Endothelial cell of umbilical vein (primary cell): ENCODE measurements at regions not wholly inside any gene's neighbourhood (a gene's known extent, or its start where the extent isn't known, plus 50 kb on each side); places are given as distances from the start of the nearest gene placed in this dataset.

ENCODE experiments used
- BruUV-seq: library from RNA; stranded (reverse); fragments of 400-500 nt; replicated peaks from 2 replicates; lab custom pipeline; 2021; lab: Mats Ljungman, UMichigan
- CTCF ChIA-PET: fragments of 300-600, 350-600 bp; sonication (Branson Sonifier 250); formaldehyde crosslinking; loops from one replicate; lab custom pipeline; 2021; ENCODE audit warnings: antibody characterized with exemption, inconsistent platforms; lab: Charles Lee
- POLR2A ChIA-PET: fragments of 300-600, 350-600 bp; sonication (Branson Sonifier 250); formaldehyde crosslinking; loops from one replicate; lab custom pipeline; 2021; ENCODE audit warnings: antibody characterized with exemption, inconsistent platforms; lab: Charles Lee
- DNase-seq: peaks from one replicate; pipeline ENCODE4 v3.0.0-alpha.2; 2011; ENCODE audit warnings: low read depth, low spot score
- FAIRE-seq: peaks from 2 replicates; lab custom pipeline; 2011; peaks lifted over from hg19 to GRCh38; lab: Jason Lieb, UNC
- H2AFZ ChIP-seq: 2 replicates; pipeline ENCODE4 v1.6.0; 2012; ENCODE audit warnings: low read depth, low read length, control low read depth, inconsistent platforms
- H3K27ac ChIP-seq: 2 replicates; pipeline ENCODE4 v1.5.1; 2011; ENCODE audit warnings: low read depth, mild to moderate bottlenecking, control low read depth, low read length, moderate library complexity; ENCODE audit not compliant: insufficient read depth
- H3K27me3 ChIP-seq, 2 experiments: 2 replicates each; pipeline versions ENCODE4 v1.6.0 to v1.6.1; 2011; ENCODE audit warnings: low read length in 2 of 2, mixed read lengths in 1 of 2; ENCODE audit not compliant: control insufficient read depth in 2 of 2, insufficient read depth in 2 of 2
- H3K36me3 ChIP-seq, 2 experiments: 2 replicates in 1 of 2; 3 replicates in 1 of 2; pipeline ENCODE4 v1.5.1; 2011; ENCODE audit warnings: low read length in 2 of 2, mild to moderate bottlenecking in 1 of 2, moderate library complexity in 1 of 2; ENCODE audit not compliant: control insufficient read depth in 2 of 2, insufficient read depth in 2 of 2; ENCODE audit errors: extremely low read depth in 1 of 2
- H3K4me1 ChIP-seq: 3 replicates; pipeline ENCODE4 v1.5.1; 2011; ENCODE audit warnings: mild to moderate bottlenecking, low read length; ENCODE audit not compliant: control insufficient read depth, insufficient read depth; ENCODE audit errors: extremely low read depth
- H3K4me2 ChIP-seq: 2 replicates; pipeline ENCODE4 v1.6.1; 2011; ENCODE audit warnings: low read length, control low read depth, mixed read lengths; ENCODE audit not compliant: insufficient read depth
- H3K4me3 ChIP-seq, 3 experiments: fragments of 200-600 bp in 1 of 3; sonication (generic), shearing (Covaris generic) in 1 of 3; replicated peaks in 1 of 3; 2 replicates each; pipeline ENCODE4 v1.5.1; 2011 to 2016; ENCODE audit warnings: control low read depth in 3 of 3, low read length in 3 of 3, mild to moderate bottlenecking in 2 of 3, inconsistent platforms in 1 of 3, low read depth in 1 of 3, moderate library complexity in 1 of 3; ENCODE audit not compliant: insufficient read depth in 1 of 3
- H3K79me2 ChIP-seq: 2 replicates; pipeline ENCODE4 v1.6.0; 2012; ENCODE audit warnings: low read length, inconsistent platforms; ENCODE audit not compliant: control insufficient read depth, insufficient read depth
- H3K9ac ChIP-seq: replicated peaks from 2 replicates; pipeline ENCODE3; 2011; ENCODE audit warnings: low read length, control low read depth; ENCODE audit not compliant: insufficient read depth; ENCODE audit errors: extremely low read depth
- H3K9me1 ChIP-seq: replicated peaks from 3 replicates; pipeline ENCODE4 v1.6.0; 2011; ENCODE audit warnings: mild to moderate bottlenecking, low read length; ENCODE audit not compliant: control insufficient read depth, insufficient read depth; ENCODE audit errors: extremely low read depth
- H3K9me3 ChIP-seq: replicated peaks from 2 replicates; pipeline ENCODE4 v1.5.1; 2012; ENCODE audit warnings: low read length, inconsistent platforms; ENCODE audit not compliant: control insufficient read depth, insufficient read depth
- H4K20me1 ChIP-seq: replicated peaks from 2 replicates; pipeline ENCODE3; 2011; ENCODE audit warnings: mild to moderate bottlenecking, low read length; ENCODE audit not compliant: control insufficient read depth, insufficient read depth; ENCODE audit errors: extremely low read depth
- EZH2 ChIP-seq: IDR thresholded peaks from 2 replicates; pipeline ENCODE4 v1.6.1; 2012; ENCODE audit warnings: borderline replicate concordance, low read depth, mild to moderate bottlenecking, moderate library complexity, low read length, inconsistent platforms; ENCODE audit not compliant: severe bottlenecking
- FOS ChIP-seq: IDR thresholded peaks from 2 replicates; pipeline ENCODE4 v1.6.1; 2011; ENCODE audit warnings: mild to moderate bottlenecking, low read length, moderate library complexity, borderline replicate concordance; ENCODE audit not compliant: insufficient read depth
- GATA2 ChIP-seq: IDR thresholded peaks from 2 replicates; pipeline ENCODE4 v1.7.0; 2011; ENCODE audit warnings: low read depth, mild to moderate bottlenecking, moderate library complexity, mixed read lengths, low read length; ENCODE audit not compliant: insufficient read length, insufficient read depth
- JUN ChIP-seq: IDR thresholded peaks from 2 replicates; pipeline ENCODE4 v1.6.1; 2011; ENCODE audit warnings: borderline replicate concordance, low read depth; ENCODE audit not compliant: insufficient read length, insufficient read depth
- MYC ChIP-seq: IDR thresholded peaks from one replicate; pipeline ENCODE4 v1.6.1; 2011; ENCODE audit warnings: mild to moderate bottlenecking, low read depth, low read length
- POLR2A ChIP-seq: IDR thresholded peaks from 2 replicates; pipeline ENCODE4 v1.6.1; 2012; ENCODE audit warnings: low read depth, mild to moderate bottlenecking, control low read depth, low read length
- POLR2AphosphoS5 ChIP-seq: IDR thresholded peaks from 2 replicates; pipeline ENCODE4 v1.6.1; 2012; ENCODE audit warnings: low read depth, mild to moderate bottlenecking, control low read depth, low read length, moderate library complexity; ENCODE audit not compliant: insufficient read depth
- dilution Hi-C: fragments of 300-500 bp; cut with MboI; formaldehyde crosslinking; loops from one replicate; pipeline ENCODE4 v1.15.0; 2019; ENCODE audit warnings: low sequenced_read_pairs; ENCODE audit not compliant: extremely low pct_ligation_motif_present
- intact Hi-C: fragments of 100-400 bp; cut with micrococcal nuclease; formaldehyde crosslinking; loops from one replicate; pipeline ENCODE4 v1.10.0; 2022
- TF ChIP-seq, protein P1 (sequence below), 2 donors: IDR thresholded peaks; 1 replicate in 1 of 2; 2 replicates in 1 of 2; pipeline ENCODE4 v1.5.1; 2011; ENCODE audit warnings: low read length in 2 of 2, mild to moderate bottlenecking in 2 of 2, moderate library complexity in 2 of 2, control low read depth in 1 of 2, inconsistent platforms in 1 of 2, low read depth in 1 of 2; ENCODE audit not compliant: insufficient read depth in 1 of 2; ENCODE audit errors: extremely low read depth in 1 of 2
- TF ChIP-seq, protein P2 (sequence below): IDR thresholded peaks from 2 replicates; pipeline ENCODE4 v1.6.1; 2011; ENCODE audit not compliant: insufficient read depth, insufficient read length

DNA sequence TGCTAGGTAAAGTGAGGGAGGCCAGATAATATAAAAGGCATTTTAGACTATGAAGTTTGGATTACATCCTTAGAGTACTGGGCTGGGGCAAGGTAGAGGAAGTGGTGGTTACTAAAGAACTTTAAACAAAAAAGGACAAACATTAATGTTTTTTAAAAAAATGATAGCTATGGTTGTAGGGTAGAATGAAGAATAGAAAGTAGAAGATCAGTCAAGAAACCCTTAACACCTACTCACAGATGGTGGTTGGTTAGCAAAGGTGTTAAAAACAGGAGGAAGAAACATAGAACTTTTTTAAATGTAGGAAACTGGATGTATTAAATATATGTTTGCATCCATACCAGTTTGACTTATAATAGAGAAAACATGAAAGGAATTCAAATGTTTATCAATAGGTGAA, 80.7 kb upstream of the ELOVL5 start:
- intact Hi-C loops = no loop called here

More for the DNA sequence above, 80.7 kb upstream of the ELOVL5 start:
- no peaks in the 10 kb centered on the region for H3K9me3 ChIP-seq
- H3K4me1 ChIP-seq = no peaks in the 10 kb centered on the region
- H3K27me3 ChIP-seq = peaks cover 4 to 13% of the 10 kb centered on the region in 2 experiments
- H3K9ac ChIP-seq = no peak overlapping the region
- no peak for DNase-seq
- dilution Hi-C loops = no loop called here
- TF ChIP-seq POLR2A (no peak), GATA2 (no peak), JUN (no peak), FOS (no peak), POLR2AphosphoS5 (no peak), MYC (no peak), EZH2 (no peak)
- TF ChIP-seq, protein P1, sequence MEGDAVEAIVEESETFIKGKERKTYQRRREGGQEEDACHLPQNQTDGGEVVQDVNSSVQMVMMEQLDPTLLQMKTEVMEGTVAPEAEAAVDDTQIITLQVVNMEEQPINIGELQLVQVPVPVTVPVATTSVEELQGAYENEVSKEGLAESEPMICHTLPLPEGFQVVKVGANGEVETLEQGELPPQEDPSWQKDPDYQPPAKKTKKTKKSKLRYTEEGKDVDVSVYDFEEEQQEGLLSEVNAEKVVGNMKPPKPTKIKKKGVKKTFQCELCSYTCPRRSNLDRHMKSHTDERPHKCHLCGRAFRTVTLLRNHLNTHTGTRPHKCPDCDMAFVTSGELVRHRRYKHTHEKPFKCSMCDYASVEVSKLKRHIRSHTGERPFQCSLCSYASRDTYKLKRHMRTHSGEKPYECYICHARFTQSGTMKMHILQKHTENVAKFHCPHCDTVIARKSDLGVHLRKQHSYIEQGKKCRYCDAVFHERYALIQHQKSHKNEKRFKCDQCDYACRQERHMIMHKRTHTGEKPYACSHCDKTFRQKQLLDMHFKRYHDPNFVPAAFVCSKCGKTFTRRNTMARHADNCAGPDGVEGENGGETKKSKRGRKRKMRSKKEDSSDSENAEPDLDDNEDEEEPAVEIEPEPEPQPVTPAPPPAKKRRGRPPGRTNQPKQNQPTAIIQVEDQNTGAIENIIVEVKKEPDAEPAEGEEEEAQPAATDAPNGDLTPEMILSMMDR (IDR thresholded peaks at IDR 0.05; ENCODE audit: extremely low read depth in 1 of 2, insufficient read depth in 1 of 2, low read depth in 1 of 2, low read length in 2 of 2) = no peak
- TF ChIP-seq, protein P2, sequence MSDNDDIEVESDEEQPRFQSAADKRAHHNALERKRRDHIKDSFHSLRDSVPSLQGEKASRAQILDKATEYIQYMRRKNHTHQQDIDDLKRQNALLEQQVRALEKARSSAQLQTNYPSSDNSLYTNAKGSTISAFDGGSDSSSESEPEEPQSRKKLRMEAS = no peak
- H4K20me1 ChIP-seq = no peaks in the 10 kb centered on the region
- H3K79me2 ChIP-seq = no peaks in the 10 kb centered on the region
- no TSS peak for BruUV-seq
- no peak overlapping the region for H3K4me2 ChIP-seq
- POLR2A ChIA-PET = no interaction called here
- no peak overlapping the region for H2AFZ ChIP-seq
- H3K27ac ChIP-seq = no peak overlapping the region
- CTCF ChIA-PET = interaction anchor here (1.3 kb wide), 1 partner anchor 11 kb away, joined by 3 read pairs; no protein-coding TSS in a partner anchor
- no peak for FAIRE-seq
- H3K36me3 ChIP-seq = no peaks in the 10 kb centered on the region
- no peaks in the 10 kb centered on the region for H3K9me1 ChIP-seq
- H3K4me3 ChIP-seq = no peak overlapping the region
